SK-MEL-5 (cell line): ENCODE measurements at regions not wholly inside any gene's neighbourhood (a gene's known extent, or its start where the extent isn't known, plus 50 kb on each side); places are given as distances from the start of the nearest gene placed in this dataset.
A peak's percentile ranks its signal among the peaks of the same experiment; 100 is the strongest.
"Not testable (repeated sequence)": the region's sequence is repeated elsewhere in the genome, so short reads cannot be mapped to it uniquely, and the experiment has no call there.

Experiments
- DNase-seq: peaks from one replicate; pipeline ENCODE4 v3.0.0-alpha.2; 2016; ENCODE audit warnings: low read depth, low spot score
- in situ Hi-C: cut with HindIII; loops from 2 replicates; pipeline ENCODE4 v1.10.0; 2016; ENCODE audit warnings: low sequenced_read_pairs, high pct_unique_total_duplicates, low pct_unique_long_range_greater_than_20kb

DNA sequence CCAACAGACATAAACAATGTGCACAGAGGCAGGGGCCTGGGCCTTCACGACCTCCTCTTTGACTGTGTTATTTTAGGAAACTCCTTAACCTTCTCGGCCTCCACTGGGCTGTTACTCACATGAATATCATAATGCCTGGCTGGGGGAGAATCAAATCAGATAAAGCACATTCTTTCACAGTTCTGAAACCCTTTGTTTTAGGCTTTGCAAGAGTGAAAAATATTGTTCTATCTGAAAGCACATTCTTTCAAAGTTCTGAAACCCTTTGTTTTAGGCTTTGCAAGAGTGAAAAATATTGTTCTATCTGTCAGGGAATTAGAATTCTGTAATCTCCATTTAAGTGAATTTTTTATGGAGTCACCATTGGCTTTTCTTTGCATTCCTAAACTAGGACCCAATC is 50.7 kb upstream of the SYNDIG1 start:
- DNase-seq = no peak
- in situ Hi-C loops = no loop called here

DNA sequence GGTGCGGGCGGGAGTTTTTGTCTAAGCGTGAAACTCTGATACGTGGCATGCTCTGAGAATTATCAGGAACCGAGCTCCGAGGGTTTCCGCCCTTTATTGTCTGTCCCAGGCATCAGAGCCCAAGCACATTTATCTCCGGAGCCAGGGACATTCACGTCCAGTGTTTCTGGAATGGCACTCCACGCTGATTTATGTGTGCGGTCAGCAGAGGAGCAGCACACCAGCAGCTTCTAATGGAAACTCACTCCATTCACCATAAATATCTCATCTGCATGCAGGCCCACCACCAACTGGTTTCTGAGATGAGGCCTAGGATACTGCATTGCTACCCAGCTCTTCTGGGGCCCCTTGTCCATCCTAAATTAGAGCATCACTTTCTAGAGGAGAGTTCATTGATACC is 51.9 kb upstream of the SYNDIG1 start:
- in situ Hi-C loops = no loop called here

DNA sequence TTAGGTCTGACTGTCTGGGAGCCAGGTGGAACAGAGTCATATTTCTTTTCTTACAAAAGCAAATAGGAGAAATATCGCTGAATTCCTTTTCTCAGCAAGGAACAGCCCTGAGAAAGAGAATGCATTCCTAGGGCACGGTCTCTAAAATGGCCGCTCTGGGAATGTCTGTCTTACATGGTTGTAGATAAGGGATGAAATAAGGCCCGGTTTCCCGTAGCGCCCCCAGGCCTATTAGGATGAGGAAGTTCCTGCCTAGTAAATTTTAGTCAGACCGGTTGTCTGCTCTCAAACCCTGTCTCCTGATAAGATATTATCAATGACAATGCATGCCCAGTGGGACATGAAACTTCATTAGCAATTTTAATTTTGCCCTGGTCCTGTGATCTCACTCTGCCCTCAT is 54.0 kb upstream of the SYNDIG1 start:
- DNase-seq, in situ Hi-C loops: not testable (repeated sequence)

More for the DNA sequence above, 51.9 kb upstream of the SYNDIG1 start:
- DNase-seq = no peak

DNA sequence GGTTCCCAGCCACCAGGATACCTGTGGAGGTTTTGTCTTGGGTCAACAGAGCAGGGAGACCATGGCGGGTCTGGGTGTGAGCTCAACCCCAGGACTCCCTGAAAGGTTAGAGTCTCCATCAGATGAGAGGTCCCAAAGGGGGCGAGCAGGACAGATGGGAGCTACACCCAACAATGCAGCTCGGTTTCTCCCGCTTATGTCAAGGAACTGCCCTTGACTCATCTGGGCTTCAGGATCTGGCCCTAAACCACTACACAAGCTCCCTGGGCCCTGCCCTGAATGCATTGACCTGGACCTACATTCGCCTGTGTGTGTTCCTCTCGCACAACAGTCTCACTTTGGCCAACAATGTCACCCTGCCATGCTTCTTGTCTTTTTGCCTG is 57.6 kb upstream of the SYNDIG1 start:
- in situ Hi-C loops = no loop called here

DNA sequence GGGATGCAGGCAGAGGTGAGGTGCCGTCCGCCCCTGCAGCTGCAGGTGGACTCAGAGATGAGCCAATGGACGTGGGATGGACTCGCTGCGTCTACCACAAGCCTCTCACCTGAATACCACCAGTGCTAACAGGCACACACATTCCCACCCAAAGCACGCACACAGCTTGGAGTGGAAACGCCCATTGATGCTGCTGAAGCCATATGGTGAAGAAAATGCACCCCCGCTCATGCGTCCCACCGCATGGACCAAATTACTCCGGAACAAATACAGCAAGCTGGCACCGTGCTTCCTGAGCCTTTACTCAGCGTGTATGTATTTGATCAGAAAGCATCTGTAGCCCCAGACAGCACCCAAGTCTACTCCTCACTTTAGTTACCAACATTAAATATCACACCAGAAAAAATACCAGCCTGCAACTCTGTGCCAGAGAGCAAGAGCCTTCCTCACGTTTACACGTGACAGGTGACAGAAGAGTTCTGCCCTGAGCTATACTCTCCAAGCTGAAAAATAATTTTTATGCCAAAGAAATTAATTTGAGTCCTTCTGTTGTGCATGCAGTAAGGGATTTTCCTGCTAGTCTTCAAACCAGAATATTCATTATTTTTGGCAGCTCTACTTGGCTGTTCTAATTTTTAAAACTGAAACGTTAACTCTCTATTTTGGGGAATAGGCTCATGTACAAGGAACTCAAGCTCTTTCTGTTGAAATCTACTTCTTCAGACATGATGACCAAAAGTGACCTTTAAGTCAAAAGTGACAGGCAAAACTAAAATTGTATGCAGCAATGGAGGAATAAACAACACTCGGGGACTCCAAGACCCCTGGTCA is 58.2 kb upstream of the SYNDIG1 start:
- DNase-seq = no peak
- in situ Hi-C loops = no loop called here

More for the DNA sequence above, 57.6 kb upstream of the SYNDIG1 start:
- DNase-seq = no peak

DNA sequence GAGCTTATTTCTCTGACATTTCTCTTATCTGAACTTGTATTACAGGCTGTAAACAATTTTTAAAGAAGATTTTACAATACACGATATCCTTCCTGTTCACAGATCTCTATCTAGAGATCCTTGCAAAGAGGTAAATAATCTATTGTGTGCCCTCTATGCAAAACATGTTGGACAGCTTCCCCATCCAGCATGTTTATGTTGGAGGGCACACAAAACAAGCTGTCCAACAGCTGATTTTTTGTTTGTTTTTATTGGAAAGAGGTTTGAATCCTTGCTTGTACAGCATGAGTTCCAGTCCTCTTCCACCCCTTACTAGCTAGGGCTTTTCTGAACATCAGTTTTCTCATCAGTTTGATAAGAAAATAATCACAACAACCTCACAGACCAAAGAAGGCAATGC is 62.3 kb upstream of the SYNDIG1 start:
- no peak for DNase-seq
- in situ Hi-C loops = no loop called here

DNA sequence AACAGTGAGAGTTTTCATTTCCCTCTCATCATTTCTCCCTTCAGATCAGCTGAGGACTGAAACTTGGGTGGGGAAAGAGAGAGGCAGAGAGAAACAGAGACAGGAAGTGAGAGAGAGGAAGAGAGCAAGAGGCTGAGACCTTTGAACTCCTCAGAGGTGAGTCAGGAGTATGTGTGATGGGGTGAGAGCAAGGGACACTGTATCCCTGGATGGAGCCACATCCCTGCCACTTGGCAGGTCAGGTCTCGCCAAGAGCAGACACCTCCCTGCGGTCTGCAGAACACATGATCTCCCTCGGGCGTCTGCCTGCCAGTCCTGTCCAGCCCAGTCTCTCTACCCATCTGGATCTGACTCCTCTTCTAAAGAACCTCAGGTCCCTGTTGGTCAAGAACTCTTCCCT is 62.7 kb upstream of the SYNDIG1 start:
- no peak for DNase-seq

DNA sequence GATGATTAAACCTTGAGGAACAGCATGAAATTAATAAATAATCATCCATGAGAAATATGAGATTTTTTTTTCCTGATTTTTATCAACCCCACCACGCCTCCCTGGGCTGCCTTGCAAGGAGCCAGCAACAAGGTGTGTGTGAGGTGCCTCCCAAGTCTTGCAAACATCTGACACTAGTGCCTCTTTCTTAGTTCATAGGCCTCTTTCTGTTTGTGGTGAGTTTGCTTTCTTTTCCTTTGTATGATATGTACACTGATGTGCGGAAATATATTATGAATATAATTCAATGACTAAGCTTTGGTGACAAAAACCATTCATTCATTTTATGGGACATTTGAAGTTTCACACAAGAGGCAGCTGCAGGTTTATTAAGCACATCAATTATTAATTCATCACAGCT is 63.2 kb upstream of the SYNDIG1 start:
- DNase-seq = no peak

More for the DNA sequence above, 62.7 kb upstream of the SYNDIG1 start:
- in situ Hi-C loops = no loop called here

DNA sequence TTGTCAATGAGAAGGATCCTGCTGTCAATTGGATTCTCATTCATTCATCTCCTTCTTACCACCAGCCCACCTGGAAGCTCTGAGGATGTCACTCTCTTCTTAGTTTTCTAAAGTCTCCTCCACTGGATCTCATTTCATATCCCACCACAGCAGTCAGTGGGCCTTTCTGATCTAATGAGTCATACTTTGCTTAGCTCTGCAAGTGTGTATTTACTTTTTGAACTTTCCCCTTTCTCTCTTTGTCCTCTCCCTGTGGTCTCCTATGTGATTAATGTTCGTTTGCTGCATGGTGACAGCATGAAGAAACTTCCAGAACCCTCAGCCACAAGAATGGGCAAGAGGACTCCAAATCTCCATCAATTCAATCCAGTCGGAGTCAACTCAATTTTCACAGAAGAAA is 63.6 kb upstream of the SYNDIG1 start:
- DNase-seq = no peak
- in situ Hi-C loops = no loop called here

More for the DNA sequence above, 63.2 kb upstream of the SYNDIG1 start:
- in situ Hi-C loops = no loop called here

DNA sequence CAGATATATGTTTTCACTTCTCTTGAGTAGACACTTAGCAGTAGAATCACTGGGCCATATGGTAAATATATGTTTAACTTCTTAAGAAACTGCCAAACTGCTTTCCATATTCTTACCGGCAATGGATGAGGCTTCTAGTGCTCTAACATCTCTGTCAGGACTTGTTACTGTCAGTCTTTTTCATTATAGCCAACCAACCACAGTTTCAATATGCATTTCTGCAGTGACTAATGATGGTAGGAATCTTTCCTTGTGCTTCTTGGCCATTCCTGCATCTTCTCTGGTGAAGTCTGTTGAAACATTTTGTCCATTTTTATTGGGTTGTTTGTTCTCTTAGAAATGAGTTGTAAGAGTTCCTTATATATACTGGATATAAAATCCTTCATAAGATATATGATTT is 66.0 kb upstream of the SYNDIG1 start:
- DNase-seq = no peak
- in situ Hi-C loops = no loop called here

DNA sequence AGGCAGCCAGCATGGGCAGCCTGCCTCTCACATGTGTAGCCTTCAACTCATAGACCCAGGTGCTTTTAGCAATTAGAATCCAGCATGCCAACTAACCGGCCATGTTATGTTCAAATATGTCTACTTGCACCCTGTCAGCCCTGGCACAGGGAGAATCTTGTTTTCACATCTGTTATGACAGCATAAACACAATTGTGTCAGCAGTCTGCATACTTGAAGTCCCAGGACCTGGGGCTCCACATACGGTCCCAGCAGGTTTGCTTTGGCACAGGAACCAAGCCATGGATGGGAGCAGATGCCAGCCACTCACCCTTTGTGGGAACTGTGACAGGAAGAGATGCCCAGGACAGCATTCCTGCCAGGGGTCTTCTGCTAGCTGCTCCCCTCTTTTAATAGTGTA is 67.2 kb upstream of the SYNDIG1 start:
- in situ Hi-C loops = no loop called here
- no peak for DNase-seq

DNA sequence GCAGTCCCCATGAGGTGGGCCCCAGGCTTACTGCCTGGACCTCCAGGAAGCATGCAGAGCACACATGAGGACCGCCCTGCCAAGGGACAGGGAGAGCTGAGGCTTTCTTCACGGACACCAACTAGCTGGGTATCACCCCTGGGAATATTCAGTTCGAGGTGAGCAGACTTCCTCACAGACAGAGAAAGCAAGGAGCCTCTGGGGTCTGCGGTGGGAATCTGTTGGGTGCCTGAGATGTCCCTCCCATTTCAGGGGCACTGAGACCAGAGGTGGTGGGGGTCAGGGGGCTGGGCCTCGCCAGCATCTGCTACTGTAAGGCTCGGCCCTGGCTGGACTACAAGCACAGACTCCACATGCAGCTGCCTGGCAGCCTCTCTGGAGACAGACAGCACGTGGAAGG is 74.3 kb upstream of the SYNDIG1 start:
- no peak for DNase-seq
- in situ Hi-C loops = no loop called here

DNA sequence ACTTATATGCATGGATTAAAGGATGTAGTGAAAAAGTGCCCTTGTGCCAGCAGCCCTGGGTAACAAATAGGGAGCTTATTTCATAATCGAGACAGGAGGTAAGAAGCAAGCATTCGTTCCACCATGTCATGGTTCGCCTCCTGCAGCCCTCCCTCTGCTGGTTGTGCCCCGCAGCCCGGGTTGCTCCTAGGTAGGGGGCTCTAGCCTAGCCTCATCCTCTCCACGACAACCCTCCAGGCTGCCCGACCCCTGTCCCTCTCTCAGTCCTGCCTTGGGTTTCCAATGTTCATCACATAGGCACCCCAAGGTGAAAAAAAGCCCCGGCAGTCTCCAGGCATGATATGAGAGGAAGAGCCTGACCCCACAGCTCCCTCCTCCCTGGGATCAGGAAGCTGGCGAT is 75.5 kb upstream of the SYNDIG1 start:
- DNase-seq = no peak
- in situ Hi-C loops = no loop called here

DNA sequence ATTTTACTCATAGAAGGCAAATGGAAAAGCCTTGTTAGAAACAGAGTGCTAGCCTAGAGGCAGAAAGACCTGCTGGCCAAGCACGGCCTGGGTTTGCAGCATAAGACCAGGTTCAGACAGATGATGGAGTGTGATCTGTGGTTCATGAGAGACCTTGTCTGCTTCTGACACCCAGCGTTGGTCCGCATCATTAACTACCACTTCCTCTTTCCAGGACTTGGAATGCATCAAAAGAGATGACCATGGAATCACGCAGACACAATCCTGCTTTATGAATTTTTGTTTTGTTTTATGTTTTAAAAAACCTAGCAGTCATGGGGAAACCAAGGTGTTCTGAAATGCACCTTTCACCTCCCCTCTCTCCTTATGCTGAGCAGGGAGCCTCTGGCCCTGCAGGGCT is 76.8 kb upstream of the SYNDIG1 start:
- in situ Hi-C loops = no loop called here

DNA sequence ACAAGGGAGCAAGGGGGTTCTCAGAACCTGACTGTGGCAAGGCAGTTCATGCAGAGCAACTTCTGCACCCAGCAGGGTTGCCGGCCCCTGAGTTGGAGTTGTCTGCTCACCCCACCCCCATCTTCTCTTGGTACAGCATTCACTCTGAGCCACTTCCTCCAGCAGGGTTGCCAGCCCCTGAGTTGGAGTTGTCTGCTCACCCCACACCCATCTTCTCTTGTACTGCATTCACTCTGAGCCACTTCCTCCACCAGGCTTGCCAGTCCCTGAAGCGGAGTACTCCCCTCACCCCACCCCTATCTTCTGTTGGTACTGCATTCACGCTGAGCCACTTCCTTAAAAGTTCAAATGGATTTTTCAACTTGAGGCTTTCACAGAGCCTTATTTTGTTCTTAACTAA is 79.7 kb upstream of the SYNDIG1 start:
- in situ Hi-C loops = no loop called here

More for the DNA sequence above, 76.8 kb upstream of the SYNDIG1 start:
- no peak for DNase-seq

DNA sequence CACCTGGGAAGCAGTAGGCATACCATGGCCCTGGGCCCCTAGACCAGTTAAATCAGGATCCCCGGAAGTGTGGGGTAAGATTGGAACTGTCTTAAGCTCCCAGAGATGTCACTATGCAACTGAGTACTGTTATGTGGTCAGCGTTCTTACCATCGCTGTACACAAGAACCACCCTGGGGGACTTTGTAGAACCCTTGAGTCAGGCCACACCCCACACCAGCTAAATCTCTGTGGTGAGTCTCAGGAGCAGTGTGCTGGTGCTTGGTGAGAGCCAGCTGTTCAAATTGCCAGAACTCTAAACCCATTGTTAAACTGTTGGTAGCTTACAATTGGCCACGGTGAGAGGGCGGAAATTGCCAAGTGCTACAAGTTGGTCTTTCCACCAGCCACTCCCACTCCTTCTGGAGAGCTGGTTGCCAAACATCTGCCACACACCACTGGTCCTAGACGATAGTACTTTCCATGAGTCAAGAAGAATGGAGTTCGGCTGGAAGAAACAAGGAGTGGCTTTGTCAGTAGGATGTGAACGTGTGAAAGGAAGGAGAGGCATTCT is 80.5 kb upstream of the SYNDIG1 start:
- DNase-seq = no peak
- in situ Hi-C loops = no loop called here

More for the DNA sequence above, 79.7 kb upstream of the SYNDIG1 start:
- DNase-seq = no peak

DNA sequence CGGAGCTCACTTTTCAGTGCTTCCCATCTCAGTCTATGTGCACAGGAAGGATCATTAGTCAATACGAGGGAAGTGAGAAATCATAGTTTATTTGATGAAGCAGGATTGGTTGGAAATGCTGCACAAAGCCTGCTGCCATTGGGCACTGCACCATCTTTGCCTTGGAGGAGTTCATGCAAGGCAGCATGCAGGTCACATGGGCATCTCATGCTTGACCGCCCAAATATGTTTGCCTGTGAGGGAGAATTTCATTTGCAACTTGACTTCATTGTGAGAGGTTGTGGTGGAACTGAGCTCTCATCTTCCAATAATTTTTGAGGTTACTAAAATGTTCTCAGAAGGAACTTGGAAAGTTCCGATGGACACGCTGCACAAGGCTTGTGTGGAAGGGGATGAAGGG is 83.9 kb upstream of the SYNDIG1 start:
- peak; percentile 8 for DNase-seq
- in situ Hi-C loops = no loop called here

DNA sequence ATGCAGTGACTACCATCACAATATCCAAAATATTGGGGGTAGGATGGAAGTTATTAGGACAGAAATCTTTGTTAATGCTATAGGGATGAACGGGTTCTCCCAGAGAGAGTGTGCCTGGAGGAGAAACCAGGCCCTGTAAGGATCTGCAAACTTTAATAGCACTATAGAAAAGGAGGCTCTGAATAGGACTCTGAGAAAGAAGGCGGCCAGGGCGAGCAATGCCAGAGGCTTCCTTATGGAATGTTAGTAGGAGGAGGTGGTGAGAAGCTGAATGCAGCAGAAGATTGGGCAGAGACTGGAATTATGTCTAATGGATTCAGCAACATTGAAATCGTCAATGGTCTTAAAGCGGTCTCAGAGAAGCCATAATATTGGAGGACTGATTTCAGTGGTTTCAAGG is 84.6 kb upstream of the SYNDIG1 start:
- in situ Hi-C loops = no loop called here
- DNase-seq = no peak

DNA sequence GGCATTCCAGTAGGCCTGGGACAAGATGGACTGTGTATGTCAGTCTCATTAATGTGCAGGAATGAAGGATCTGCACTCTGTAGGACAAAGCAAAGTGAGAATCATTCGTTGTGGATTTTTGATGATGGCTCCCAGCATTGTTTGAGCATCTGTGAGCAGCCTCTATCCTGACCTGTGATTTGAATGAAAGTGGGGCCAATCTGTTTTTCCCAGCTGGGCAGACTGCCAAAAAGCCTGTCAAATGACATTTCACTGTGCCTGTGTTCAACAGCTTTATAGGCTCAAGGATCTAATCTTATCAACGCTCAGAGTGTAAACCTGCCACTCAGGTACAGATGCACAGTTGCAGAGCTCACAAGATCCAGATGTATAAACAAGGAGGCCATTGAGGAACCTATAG is 86.7 kb upstream of the SYNDIG1 start:
- in situ Hi-C loops = no loop called here
- no peak for DNase-seq
